HEK293T (cell line): ENCODE measurements at regions not wholly inside any gene's neighbourhood (a gene's known extent, or its start where the extent isn't known, plus 50 kb on each side); places are given as distances from the start of the nearest gene placed in this dataset.

Source experiments
- CTCF ChIA-PET: fragments of 350-600 bp; formaldehyde crosslinking; extraction: SDS; loops from one replicate; lab custom pipeline; 2021; ENCODE audit warnings: antibody characterized with exemption, inconsistent platforms; lab: Yijun Ruan, JAX
- POLR2A ChIA-PET: fragments of 350-600 bp; formaldehyde crosslinking; extraction: SDS; loops from one replicate; lab custom pipeline; 2020; ENCODE audit warnings: antibody characterized with exemption, inconsistent platforms; lab: Yijun Ruan, JAX
- DNase-seq: peaks from one replicate; pipeline ENCODE4 v3.0.0; 2012; ENCODE audit warnings: mixed read lengths; ENCODE audit errors: extremely low spot score
- ARNT ChIP-seq: fragments of 450-650 bp; IDR thresholded peaks from 2 replicates; pipeline ENCODE4 v1.6.1; 2017; ENCODE audit warnings: mild to moderate bottlenecking
- BHLHE40 ChIP-seq: fragments of 450-650 bp; IDR thresholded peaks from 2 replicates; pipeline ENCODE4 v1.6.1; 2016; ENCODE audit warnings: mild to moderate bottlenecking, moderate library complexity, borderline replicate concordance
- CTBP1 ChIP-seq: fragments of 450-650 bp; IDR thresholded peaks from 2 replicates; pipeline ENCODE4 v1.6.1; 2016; ENCODE audit warnings: borderline replicate concordance
- ELF4 ChIP-seq: fragments of 450-650 bp; IDR thresholded peaks from 2 replicates; pipeline ENCODE4 v1.6.1; 2017; ENCODE audit warnings: antibody characterized with exemption
- FOXA1 ChIP-seq: fragments of 450-650 bp; IDR thresholded peaks from 2 replicates; pipeline ENCODE4 v1.6.1; 2016; ENCODE audit warnings: mild to moderate bottlenecking
- FOXK2 ChIP-seq: fragments of 450-650 bp; IDR thresholded peaks from 2 replicates; pipeline ENCODE4 v1.6.1; 2016; ENCODE audit warnings: mild to moderate bottlenecking
- FOXM1 ChIP-seq: fragments of 450-650 bp; IDR thresholded peaks from 2 replicates; pipeline ENCODE4 v1.6.1; 2017; ENCODE audit warnings: mild to moderate bottlenecking, borderline replicate concordance
- HDGF ChIP-seq: fragments of 450-650 bp; IDR thresholded peaks from 2 replicates; pipeline ENCODE4 v1.6.1; 2017; ENCODE audit warnings: antibody characterized with exemption, borderline replicate concordance
- L3MBTL2 ChIP-seq: fragments of 450-650 bp; conservative IDR thresholded peaks from 2 replicates; pipeline ENCODE4 v1.6.1; 2016; ENCODE audit warnings: mild to moderate bottlenecking
- LEF1 ChIP-seq: fragments of 450-650 bp; IDR thresholded peaks from 2 replicates; pipeline ENCODE4 v1.6.1; 2017; ENCODE audit warnings: mild to moderate bottlenecking, borderline replicate concordance
- NFRKB ChIP-seq: fragments of 450-650 bp; IDR thresholded peaks from 2 replicates; pipeline ENCODE4 v1.6.1; 2016; ENCODE audit warnings: mild to moderate bottlenecking, moderate library complexity
- SP1 ChIP-seq: fragments of 450-650 bp; IDR thresholded peaks from 2 replicates; pipeline ENCODE4 v1.6.1; 2017
- SUZ12 ChIP-seq: fragments of 450-650 bp; IDR thresholded peaks from 2 replicates; pipeline ENCODE4 v1.6.1; 2016; ENCODE audit warnings: mild to moderate bottlenecking
- TARDBP ChIP-seq: fragments of 450-650 bp; IDR thresholded peaks from 2 replicates; pipeline ENCODE4 v1.6.1; 2016
- ZNF384 ChIP-seq: fragments of 450-650 bp; IDR thresholded peaks from 2 replicates; pipeline ENCODE4 v1.6.1; 2016
- TF ChIP-seq, protein P1 (sequence below): fragments of 450-650 bp; IDR thresholded peaks from 2 replicates; pipeline ENCODE4 v1.6.1; 2016

DNA sequence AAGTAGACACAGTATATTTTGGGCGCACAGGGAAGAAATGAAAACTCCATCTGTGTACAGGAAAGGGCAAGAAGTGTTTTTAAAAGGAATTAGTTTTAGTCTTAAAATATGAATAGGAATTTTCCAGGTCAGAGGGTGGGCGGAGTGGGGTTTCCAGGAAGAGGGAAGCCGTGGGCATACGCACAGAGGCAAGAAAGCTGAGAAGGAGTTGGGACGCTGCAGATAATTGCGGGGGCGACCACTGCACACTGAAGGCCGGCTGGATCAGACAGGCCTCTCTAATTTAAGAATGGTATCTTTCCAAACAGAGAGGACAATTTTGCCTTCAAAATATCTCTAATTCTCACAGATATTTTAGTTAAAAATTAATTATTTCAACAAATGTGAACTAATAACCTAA lies 189.1 kb upstream of the INHBA start:
- ChIA-PET CTCF (interaction anchor here (0.6 to 1.1 kb wide), 2 partner anchors 8 to 68 kb away, joined by 3 to 9 read pairs; no protein-coding TSS in a partner anchor), POLR2A (no interaction called here)
- TF ChIP-seq FOXM1 (no peak), TARDBP (no peak), FOXK2 (no peak), LEF1 (no peak), HDGF (no peak), NFRKB (no peak), BHLHE40 (no peak), ELF4 (no peak), FOXA1 (no peak), CTBP1 (no peak)
- DNase-seq: no peak

DNA sequence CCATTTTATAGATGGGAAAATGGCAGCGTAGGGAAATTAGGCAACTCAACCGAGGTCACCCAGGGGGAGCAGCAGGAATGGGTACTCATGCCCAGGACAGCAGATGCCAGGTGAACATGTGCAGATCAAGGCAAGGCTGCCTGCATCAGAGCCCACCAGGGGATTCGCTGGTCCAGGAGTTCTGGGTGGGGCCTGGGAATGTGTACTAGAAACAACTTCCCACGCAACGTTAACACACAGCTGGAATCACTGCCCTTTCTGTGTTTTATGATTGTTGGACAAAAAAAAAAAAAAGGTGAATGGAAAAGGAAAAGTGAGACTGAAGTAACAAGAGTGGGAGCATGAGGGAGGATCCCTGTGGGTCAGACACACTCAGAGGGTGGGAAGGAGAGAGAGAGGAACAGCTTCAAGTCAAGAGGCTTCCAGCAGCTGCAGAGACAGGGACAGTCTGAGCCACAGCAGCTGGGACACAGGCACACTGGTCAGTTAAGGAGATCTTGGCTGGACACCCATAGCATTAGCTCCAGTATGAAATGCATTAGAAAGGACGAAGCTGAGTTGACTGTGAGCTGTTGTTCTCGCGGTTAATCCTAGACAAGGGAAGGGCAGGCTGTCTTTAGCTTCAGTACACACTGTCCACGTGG lies 187.9 kb upstream of the INHBA start:
- ChIA-PET CTCF (interaction anchor here (0.8 kb wide), 1 partner anchor 50 kb away, joined by 3 read pairs; no protein-coding TSS in a partner anchor), POLR2A (no interaction called here)
- TF ChIP-seq CTBP1 (no peak), HDGF (no peak), ZNF384 (no peak), SUZ12 (no peak), FOXK2 (no peak), TARDBP (no peak), SP1 (no peak), LEF1 (no peak), FOXA1 (no peak), ARNT (no peak), NFRKB (no peak), ELF4 (no peak), BHLHE40 (no peak), L3MBTL2 (no peak), FOXM1 (no peak)
- TF ChIP-seq, protein P1, sequence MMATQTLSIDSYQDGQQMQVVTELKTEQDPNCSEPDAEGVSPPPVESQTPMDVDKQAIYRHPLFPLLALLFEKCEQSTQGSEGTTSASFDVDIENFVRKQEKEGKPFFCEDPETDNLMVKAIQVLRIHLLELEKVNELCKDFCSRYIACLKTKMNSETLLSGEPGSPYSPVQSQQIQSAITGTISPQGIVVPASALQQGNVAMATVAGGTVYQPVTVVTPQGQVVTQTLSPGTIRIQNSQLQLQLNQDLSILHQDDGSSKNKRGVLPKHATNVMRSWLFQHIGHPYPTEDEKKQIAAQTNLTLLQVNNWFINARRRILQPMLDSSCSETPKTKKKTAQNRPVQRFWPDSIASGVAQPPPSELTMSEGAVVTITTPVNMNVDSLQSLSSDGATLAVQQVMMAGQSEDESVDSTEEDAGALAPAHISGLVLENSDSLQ: no peak
- DNase-seq: no peak

DNA sequence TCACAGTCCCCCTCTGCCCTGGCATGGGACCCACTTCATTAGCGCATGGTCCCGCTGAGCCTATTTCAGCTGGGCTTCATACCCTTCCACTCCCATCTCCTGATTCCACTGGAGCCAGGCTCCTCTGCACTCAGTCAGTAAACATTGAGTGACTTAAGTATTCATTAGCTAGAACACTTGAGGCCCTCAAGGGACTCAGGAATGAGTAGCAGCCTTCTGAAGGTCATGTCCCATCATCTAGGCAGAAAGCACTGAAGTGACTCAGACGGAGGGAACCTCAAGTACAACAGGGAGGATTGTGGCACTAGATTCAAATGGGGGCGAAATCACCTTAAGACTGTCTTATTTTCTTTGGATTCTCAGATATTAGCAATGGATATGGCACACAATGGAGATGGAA lies 186.6 kb upstream of the INHBA start:
- CTCF ChIA-PET: no interaction called here
- TF ChIP-seq, protein P1: no peak
- TF ChIP-seq BHLHE40 (no peak), NFRKB (no peak), ARNT (no peak), FOXK2 (no peak), HDGF (no peak), SP1 (no peak), L3MBTL2 (no peak), LEF1 (no peak), FOXA1 (no peak), ZNF384 (no peak), SUZ12 (no peak), ELF4 (no peak), CTBP1 (no peak), FOXM1 (no peak), TARDBP (no peak)
- no peak for DNase-seq
- POLR2A ChIA-PET: no interaction called here

DNA sequence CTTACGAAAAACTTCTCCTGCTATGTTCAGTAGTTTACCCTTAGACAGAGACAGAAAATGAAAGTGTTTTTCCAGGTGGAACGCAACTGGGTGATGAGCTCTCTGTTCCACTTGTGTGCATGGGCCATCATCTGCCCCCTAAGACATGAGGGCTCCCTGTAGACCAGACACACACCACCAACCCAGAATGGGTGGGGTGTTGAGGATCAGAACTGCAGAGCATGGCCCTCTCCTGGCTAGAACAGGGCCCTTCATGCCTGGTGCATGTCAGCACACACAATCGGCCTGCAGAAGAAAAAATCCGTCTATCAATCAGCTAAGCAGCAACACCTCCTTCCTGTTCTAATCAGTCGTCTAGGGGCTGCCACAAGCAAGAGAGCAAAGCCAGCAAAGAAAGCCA lies 186.2 kb upstream of the INHBA start:
- TF ChIP-seq ARNT (no peak), FOXK2 (no peak), HDGF (no peak), FOXA1 (no peak)
- CTCF ChIA-PET: no interaction called here
- POLR2A ChIA-PET: no interaction called here
- DNase-seq: no peak

DNA sequence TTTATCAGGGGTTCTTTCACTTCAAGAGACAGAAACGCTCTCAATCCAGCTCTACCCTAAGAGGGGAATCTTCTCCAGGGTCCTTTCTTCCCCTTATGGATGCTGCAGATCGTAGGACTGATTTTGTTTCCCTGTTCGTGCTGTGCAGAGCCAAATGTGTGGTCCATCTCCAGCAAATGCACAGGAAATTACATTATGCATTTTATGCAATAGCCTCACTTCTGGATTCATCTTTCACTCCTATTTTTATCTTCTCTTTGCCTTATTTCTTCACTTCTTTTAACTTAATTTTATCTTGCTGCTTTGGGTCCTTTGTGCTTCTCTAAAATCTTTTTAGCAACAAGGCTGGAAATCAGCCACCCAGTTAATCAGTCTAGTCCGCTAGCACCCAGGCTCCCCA lies 184.5 kb upstream of the INHBA start:
- POLR2A ChIA-PET: no interaction called here
- no peak for DNase-seq
- CTCF ChIA-PET: no interaction called here
- TF ChIP-seq NFRKB: no peak
- TF ChIP-seq FOXK2: no peak
- no peak for TF ChIP-seq HDGF
- no peak for TF ChIP-seq LEF1
- TF ChIP-seq TARDBP: no peak
- no peak for TF ChIP-seq FOXM1
- no peak for TF ChIP-seq FOXA1
- no peak for TF ChIP-seq L3MBTL2
- TF ChIP-seq SP1: no peak
- TF ChIP-seq ZNF384: no peak
- TF ChIP-seq ARNT: no peak
- TF ChIP-seq CTBP1: no peak
- TF ChIP-seq BHLHE40: no peak
- TF ChIP-seq ELF4: no peak
- TF ChIP-seq, protein P1: no peak
- TF ChIP-seq SUZ12: no peak

DNA sequence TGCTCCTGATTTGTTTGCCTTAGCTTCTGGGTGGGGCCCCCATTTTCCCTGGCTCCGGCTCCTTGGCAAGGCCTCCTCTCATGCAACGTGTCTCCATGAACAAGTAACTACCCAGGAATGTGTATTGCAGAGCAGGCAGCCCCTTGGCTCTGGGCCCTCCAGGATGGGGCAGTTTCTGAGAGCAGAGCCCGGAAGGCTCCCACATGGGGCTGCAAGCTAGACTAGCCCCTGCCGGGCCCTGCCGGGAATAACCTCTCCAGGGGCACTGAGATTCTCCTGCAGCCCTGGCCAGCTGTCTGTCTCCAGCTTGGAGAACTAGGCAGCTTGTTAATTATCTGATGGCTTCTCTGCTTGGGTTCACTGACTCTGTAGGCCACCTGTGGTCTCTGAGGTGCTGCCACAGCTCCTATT lies 184.0 kb upstream of the INHBA start:
- DNase-seq: no peak
- POLR2A ChIA-PET: no interaction called here
- TF ChIP-seq BHLHE40: no peak
- TF ChIP-seq SP1: no peak
- no peak for TF ChIP-seq HDGF
- no peak for TF ChIP-seq ARNT
- no peak for TF ChIP-seq TARDBP
- no peak for TF ChIP-seq FOXA1
- CTCF ChIA-PET: interaction anchor here (0.5 to 0.8 kb wide), 3 partner anchors 104 to 1754 kb away, joined by 3 read pairs; no protein-coding TSS in a partner anchor
